Dedifferentiated amniotic fluid mesenchymal stem cell (primary cell): ENCODE measurements at regions not wholly inside any gene's neighbourhood (a gene's known extent, or its start where the extent isn't known, plus 50 kb on each side); places are given as distances from the start of the nearest gene placed in this dataset.

Experiments
- DNase-seq: peaks from one replicate; pipeline ENCODE4 v3.0.0-alpha.2; 2016; ENCODE audit errors: extremely low spot score

DNA sequence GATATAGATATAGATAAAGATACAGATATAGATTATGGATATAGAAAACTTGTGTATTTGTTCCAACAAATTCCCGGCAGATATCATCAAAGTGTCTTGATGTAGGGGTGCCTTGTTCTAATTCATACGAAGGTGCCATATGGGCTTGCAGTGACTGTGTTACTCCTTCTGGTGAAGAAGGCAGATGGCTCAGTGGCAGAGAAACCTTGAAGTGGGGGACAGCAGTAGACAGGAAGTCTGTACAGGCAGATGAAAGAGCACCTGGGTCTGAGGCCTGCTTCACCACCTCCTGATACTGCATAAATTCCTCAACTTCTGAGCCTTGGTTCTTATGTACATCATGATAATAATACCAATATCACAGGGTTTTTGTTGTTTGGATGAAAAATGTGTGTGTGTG, 179.5 kb upstream of the GATB start:
- no peak for DNase-seq

DNA sequence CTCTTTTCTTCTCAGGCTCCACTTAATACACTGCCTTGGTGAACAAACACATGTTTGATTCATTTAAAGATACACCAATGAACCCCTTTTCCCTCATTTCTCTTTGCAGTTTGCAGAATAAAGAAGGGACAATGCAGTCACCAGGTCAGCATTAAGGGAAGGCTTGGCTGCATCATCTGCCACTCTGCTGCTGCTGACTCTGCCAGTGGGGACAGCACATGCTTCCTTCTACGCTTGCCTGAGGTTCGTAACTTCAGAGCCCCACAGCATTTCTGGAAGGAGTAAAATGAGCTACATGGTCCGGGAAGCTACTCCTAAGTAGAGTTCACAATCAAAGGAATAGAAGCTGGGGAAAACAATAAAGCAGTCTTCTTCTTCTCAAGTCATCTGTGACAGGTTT, 178.9 kb upstream of the GATB start:
- no peak for DNase-seq

GRCh38 chr4:151935411-151935810, 174.6 kb upstream of the GATB start:
- no peak for DNase-seq

- no peak for DNase-seq
Measured at GRCh38 chr4:151934766-151935165, 174.0 kb upstream of the GATB start.

GRCh38 chr4:151933122-151933827, 172.5 kb upstream of the GATB start:
- DNase-seq, result no peak

DNA sequence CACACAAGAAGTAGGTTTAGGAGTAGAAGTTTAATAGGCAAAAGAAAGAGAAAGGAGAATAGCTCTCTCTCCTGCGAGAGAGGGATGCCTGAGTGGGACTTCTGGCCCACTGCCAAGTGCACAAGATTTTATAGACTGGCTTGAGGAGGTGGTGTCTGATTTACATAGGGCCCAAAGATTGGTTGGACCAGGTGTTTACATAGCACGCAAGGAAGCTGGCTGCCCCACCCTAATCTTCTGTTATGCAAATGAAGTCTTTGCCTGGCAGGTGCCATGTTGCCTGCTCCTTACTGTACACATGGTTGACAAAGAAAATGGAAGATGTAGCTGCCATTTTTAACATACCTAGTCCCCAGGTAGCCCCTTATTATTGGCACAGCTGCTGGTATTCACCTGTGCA, 170.8 kb upstream of the GATB start:
- DNase-seq, result no peak

- DNase-seq, result no peak
Measured at GRCh38 chr4:151930372-151930771, 169.6 kb upstream of the GATB start.

DNA sequence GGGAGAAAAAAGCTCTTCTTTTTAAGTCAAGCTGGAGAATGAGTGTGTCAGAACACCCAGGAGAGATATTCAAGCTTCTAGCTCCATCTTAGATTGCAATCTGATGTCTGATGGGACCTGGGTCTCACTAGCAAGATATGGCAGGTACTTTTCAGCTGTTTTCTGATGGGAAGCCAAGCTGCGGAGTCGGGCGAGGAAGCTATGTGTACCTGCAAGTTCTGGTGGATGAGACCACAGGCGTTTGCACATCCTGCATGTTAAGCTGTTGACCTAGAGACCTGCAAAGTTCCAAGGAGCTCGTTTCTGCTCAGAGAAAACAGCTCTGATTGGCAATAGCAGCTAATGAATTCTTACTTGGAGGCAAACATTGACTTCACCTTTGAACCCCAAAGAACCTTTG, 167.3 kb upstream of the GATB start:
- no peak for DNase-seq

DNA sequence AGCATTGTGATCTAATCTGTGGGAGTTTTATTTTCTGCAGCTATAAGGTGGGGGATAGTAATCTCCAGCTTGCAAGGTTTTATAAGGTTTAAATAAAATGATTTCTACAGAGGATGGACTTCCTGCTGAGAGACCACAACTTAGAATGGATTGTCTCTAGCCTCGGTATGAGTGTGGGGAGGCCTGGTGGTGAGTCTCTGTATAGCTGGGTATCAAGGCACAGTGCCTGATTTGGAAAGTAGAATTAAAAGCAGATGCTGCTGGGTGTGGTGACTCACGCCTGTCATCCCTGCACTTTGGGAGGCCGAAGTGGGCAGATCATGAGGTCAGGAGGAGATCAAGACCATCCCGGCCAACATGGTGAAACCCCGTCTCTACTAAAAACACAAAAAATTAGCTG, 162.0 kb upstream of the GATB start:
- DNase-seq, result no peak

- DNase-seq, result no peak
Measured at GRCh38 chr4:151922306-151922705, 161.5 kb upstream of the GATB start.

DNA sequence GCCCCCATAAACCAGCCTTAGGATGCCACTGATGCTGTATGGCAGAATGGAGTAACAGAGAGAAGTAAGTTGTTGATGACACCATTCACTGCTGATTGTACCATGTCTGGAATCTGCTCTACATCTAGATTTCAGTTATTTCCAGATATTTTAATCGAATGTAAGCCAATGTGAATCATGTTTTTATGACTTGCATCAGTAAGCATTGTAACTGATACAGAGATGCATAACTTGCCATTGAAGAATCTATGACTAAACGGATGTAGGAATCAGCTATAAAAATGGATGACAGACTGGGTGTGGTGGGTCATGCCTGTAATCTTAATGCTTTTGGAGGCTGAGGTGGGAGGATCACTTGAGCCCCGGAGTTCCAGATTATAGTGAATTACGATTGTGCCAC, 161.0 kb upstream of the GATB start:
- no peak for DNase-seq

DNA sequence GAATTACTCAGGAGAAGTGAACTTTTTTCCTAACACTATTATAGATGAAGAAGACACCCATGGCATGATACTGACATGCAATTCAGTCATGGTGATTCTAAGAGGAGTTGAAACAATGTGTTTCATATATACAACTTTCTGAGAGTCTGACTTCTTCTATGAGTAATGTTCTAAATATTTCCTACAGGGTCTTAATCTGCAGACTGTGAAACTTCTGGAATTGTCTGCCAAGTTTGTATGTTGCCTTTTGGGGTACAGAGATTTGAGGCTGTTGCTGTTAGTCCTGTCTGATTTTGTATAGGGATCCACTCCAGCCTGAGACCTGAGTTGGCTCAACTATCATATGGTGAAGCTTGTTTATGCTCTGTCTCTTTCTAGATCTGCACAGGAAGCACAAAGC, 160.6 kb upstream of the GATB start:
- DNase-seq, result no peak

- no peak for DNase-seq
Measured at GRCh38 chr4:151917145-151917734, 156.4 kb upstream of the GATB start.

DNA sequence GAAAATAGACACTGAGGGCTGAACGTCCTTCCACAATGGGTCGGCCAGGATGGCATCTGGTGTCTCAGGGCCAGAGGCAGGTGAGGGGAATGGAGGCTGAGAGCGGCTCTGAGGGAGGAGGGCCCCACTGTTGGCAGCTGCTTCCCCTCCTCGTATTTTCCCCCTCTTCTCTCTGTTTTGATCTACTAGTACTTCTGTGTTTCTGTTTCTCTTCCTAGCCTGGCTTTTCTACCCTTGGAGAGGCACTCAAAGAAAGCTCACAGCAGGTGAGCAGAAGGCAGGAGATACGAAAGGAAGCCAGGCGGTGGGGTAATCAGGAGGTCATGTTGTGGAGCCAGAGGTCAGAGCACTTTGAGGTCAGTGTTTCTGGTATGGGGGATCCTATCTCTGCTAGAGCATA, 151.8 kb upstream of the GATB start:
- no peak for DNase-seq

DNA sequence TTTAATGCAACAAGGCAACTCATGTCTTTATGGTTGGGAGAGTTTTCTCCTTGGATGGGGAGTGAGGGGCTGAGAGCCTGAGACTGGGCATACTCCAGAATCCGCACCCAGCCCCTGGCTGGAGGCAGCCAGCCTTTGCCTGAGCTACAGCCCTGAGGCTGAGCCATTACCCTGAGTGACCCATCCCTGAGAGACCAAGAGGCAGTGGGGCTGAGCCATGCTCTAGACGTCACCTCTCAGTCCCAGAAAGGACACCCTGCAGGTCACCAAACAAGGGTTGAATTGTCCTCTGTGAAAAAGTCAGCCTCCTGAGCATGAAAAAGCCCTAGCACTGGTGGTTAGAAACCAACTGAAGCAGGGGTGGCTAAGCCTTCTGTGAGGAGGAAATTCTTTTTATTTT, 151.2 kb upstream of the GATB start:
- no peak for DNase-seq

GRCh38 chr4:151908734-151909497, 148.1 kb upstream of the GATB start:
- no peak for DNase-seq

DNA sequence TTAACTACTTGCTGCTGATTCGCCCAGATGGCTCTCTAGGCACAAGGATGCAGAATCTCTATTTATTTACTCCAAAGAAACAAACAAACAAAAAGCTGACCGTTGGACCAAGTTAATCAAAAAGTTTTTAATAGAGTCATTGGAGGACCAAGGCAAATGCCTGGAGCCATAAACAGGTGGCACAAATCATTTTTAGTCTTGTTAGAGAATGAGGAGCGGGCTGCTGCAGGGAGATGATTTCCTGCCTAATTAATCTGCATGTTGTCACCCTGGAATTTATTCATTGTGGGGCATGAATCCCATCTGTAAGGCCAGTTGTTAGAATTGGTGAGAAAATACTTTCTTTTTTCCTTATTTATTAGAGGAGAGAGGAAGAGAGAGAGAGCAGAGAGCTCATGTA, 147.4 kb upstream of the GATB start:
- DNase-seq, result no peak

DNA sequence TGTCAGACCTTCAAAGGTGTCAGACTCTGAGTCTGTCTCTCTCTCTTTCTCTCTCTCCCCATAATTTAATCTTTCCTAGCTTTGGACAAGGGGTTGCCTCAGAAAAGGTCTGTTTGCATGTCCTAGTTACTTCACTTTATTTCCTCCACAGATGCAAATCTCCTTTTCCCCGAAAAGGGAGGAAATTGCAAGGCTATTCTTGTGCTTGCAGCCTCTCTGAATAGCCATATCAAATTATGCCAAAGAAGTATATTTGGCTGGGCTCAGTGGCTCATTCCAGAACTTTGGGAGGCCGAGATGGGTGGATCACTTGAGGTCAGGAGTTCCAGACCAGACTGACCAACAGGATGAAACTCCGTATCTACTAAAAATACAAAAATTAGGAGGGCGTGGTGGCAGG, 145.6 kb upstream of the GATB start:
- DNase-seq, result no peak

- DNase-seq, result no peak
Measured at GRCh38 chr4:151905197-151905596, 144.4 kb upstream of the GATB start.

DNA sequence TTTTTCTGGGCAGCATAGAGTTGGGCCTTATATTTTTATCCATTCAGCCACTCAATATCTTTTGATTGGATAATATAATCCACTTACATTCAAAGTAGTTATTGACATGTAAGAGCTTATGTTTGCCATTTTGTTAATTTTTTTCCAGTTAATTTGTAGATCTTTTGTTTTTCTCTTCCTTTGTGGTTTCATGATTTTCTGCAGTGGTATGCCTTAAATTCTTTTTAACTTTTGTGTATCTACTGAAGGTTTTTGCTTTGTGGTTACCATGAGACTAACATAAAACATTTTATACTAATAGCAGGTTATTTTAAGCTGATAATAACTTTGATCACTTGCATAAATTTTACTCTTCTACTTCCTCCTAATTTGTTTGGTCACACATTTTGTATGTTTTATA, 140.8 kb upstream of the GATB start:
- DNase-seq, result no peak

DNA sequence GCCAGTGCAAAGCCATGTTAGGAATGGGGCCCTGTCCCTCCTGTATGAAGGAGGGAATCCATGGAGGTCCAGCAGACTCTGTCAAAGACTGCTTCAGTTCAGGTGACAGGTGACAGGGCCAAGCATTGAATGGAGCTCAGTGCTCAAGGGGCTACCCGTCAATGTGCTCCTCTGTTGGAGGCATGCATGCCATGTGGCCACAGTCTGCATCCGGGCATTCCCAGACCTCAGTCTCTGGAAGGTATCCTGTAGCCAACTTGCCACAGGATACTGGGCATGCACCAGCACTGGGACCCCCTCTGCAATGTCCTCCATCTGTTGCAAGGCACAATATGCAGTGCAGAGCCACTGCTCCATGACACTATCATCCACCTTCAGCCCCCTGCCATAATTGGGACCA, 136.1 kb upstream of the GATB start:
- no peak for DNase-seq

- DNase-seq, result no peak
Measured at GRCh38 chr4:151895671-151896070, 134.9 kb upstream of the GATB start.

DNA sequence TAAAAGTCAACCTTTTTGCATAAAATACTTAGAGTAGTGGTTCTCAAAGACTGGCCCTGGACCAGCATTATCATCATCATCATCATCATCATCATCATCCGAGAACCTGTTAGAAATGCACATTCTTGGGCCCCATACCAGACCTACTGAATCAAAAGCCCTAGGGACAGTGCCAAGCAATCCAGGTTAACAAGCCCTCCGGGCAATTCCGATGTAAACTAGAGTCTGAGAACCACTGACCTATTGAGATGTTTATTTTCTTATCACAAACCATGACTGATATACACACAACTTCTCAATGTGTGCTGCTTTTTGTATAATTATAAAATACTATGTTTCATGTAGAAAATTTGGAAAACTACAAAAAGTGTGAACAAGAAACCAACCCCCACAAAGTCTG, 133.4 kb upstream of the GATB start:
- DNase-seq, result no peak
